ENCODE measurements at regions not wholly inside any gene's neighbourhood (a gene's known extent, or its start where the extent isn't known, plus 50 kb on each side); places are given as distances from the start of the nearest gene placed in this dataset.

- TF ChIP-seq, protein P1, sequence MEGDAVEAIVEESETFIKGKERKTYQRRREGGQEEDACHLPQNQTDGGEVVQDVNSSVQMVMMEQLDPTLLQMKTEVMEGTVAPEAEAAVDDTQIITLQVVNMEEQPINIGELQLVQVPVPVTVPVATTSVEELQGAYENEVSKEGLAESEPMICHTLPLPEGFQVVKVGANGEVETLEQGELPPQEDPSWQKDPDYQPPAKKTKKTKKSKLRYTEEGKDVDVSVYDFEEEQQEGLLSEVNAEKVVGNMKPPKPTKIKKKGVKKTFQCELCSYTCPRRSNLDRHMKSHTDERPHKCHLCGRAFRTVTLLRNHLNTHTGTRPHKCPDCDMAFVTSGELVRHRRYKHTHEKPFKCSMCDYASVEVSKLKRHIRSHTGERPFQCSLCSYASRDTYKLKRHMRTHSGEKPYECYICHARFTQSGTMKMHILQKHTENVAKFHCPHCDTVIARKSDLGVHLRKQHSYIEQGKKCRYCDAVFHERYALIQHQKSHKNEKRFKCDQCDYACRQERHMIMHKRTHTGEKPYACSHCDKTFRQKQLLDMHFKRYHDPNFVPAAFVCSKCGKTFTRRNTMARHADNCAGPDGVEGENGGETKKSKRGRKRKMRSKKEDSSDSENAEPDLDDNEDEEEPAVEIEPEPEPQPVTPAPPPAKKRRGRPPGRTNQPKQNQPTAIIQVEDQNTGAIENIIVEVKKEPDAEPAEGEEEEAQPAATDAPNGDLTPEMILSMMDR (conservative IDR thresholded peaks at IDR 0.05 in 1 of 2, IDR thresholded peaks at IDR 0.05 in 1 of 2; ENCODE audit: low read depth in 1 of 2, low read length in 2 of 2) = no peak
- TF ChIP-seq EZH2 (IDR thresholded peaks at IDR 0.05; ENCODE audit: low read length, missing control alignments) = no peak
Observed at GRCh38 chr14:51593397-51593796, 58.3 kb upstream of the FRMD6 start.

Data from fibroblast of lung (primary cell).